GM21529 (cell line): ENCODE measurements at regions not wholly inside any gene's neighbourhood (a gene's known extent, or its start where the extent isn't known, plus 50 kb on each side); places are given as distances from the start of the nearest gene placed in this dataset.
"Not testable (repeated sequence)": the region's sequence is repeated elsewhere in the genome, so short reads cannot be mapped to it uniquely, and the experiment has no call there.

Experiments used
- ATAC-seq: cut with Tn5 transposase; IDR thresholded peaks from one replicate; pipeline ENCODE4 v1.9.1; 2021; ENCODE audit not compliant: unreplicated experiment

GRCh38 chr3:44117239-44117638 is 124.4 kb upstream of the TOPAZ1 start:
- ATAC-seq: no peak

- ATAC-seq: no peak
Measured at GRCh38 chr3:44117736-44118135, 124.0 kb upstream of the TOPAZ1 start.

GRCh38 chr3:44120721-44121582 is 120.7 kb upstream of the TOPAZ1 start:
- ATAC-seq: no peak

DNA sequence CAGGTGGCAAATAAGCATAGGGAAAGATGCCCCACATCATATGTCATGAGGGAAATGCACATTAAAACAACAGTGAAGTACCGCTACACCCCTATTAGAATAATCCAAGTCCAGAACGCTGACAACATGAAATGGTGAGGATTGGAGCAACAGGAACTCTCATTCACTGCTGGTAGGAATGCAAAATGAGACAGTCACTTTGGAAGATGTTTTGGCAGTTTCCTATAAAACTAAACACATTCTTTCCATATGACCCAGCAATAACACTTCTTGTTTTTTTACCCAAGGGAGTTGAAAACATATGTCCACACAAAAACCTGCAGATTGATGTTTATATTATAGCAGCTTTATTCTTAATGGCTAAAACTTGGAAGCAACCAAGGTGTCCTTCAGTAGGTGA is 116.4 kb upstream of the TOPAZ1 start:
- no peak for ATAC-seq

DNA sequence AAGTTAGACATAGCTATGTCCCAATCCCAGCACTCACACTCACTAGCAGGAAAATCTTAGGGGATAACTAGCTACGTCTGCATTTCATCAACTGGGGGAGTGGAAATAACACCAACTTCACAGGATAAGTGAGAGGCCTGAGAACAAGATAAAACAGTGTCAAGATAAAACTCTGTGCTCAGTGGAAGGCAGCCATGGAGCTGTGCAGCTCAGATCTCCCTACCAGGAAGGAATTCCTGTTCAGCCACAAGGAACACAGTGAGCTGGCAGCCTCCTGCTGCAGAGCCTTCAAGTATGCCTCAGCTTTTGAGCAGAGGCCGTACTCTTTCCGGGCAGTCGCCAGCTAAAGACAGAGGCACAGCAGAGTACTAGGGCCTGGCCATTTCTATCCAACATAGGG is 115.8 kb upstream of the TOPAZ1 start:
- ATAC-seq: no peak

DNA sequence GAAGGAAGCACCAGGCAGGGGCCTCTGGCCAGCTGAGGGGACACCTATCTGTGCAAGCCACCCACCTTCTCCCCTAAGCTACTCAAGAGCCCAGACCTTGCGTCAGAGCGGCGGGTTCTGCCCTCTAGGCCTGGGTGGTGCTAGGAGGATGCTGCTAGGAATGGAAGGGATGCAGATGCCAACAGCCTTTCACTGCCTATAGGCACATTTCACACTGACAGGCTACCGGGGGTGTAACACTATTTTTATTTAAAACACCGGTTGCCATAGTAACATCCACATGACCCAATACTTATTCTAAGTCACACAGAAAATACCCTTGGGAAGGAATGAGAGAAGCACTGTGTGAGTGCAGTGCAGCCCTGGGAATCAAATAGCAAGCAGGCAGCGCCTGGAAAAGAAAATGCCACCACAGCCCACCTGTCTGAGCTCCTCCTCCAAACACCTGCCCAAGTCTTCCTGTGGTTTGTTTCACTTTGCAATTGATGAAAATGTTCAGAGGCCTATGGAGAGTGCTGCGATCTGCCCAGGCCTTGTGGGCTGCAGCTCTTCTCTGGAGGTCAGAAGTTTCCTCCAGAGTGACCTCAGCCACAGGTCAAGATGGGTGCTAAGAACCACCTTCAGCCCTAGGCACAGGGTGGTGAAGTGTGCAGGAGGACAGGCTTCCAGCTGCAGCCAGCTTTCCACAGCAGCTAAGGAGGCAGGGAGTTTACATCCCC is 113.5 kb upstream of the TOPAZ1 start:
- no peak for ATAC-seq

DNA sequence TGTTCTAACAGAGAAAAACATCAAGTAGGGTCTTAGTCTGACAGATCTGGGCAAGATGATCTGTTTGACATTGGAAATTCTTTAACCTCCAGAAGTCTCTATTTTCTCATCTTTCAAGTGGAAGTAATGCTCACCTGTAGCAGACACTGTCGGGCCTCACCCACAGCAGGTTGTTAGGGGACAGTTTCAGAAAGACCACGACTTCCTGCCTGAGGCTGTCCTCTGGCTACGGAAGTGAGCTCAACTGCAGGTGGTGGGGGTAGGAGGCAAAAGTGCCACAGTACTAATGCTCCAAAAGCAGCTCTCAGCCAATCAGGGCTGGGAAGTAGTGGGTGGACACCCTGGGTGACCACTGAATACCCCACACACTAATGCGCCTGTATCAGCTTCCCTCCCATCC is 111.4 kb upstream of the TOPAZ1 start:
- no peak for ATAC-seq

GRCh38 chr3:44132061-44132460 is 109.6 kb upstream of the TOPAZ1 start:
- no peak for ATAC-seq

GRCh38 chr3:44132593-44132992 is 109.1 kb upstream of the TOPAZ1 start:
- ATAC-seq: no peak

- ATAC-seq: no peak
Measured at GRCh38 chr3:44136421-44136820, 105.3 kb upstream of the TOPAZ1 start.

- no peak for ATAC-seq
Measured at GRCh38 chr3:44146073-44146472, 95.6 kb upstream of the TOPAZ1 start.

GRCh38 chr3:44159696-44160300 is 81.9 kb upstream of the TOPAZ1 start:
- ATAC-seq: no peak

DNA sequence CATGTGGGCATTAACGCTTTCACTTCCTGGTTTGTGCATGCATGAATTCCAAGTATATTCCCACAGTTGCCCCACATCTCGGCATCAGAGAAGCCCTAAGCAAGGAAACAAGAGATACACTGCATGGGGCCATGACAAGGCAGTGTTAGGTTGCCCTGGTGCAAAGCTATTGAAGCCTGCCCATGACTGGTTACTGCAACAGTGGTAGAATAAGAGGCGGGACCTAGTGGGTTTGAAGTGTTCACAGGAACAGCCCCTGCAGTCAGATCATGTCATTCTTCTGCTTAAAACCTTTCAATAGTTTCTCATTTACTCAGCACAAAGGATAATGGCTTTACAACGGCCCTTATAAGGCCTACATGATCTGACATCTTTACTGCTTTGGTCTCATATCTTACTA is 80.9 kb upstream of the TOPAZ1 start:
- ATAC-seq: no peak

- no peak for ATAC-seq
Measured at GRCh38 chr3:44171891-44172290, 69.8 kb upstream of the TOPAZ1 start.

- ATAC-seq: not testable (repeated sequence)
Measured at GRCh38 chr3:44172701-44173100, 69.0 kb upstream of the TOPAZ1 start.

- no peak for ATAC-seq
Measured at GRCh38 chr3:44173263-44173662, 68.4 kb upstream of the TOPAZ1 start.

GRCh38 chr3:44175070-44175469 is 66.6 kb upstream of the TOPAZ1 start:
- ATAC-seq: no peak

GRCh38 chr3:44179246-44179645 is 62.4 kb upstream of the TOPAZ1 start:
- no peak for ATAC-seq

- ATAC-seq: peak; percentile 50
Measured at GRCh38 chr3:44184319-44184953, 57.2 kb upstream of the TOPAZ1 start.

- ATAC-seq: no peak
Measured at GRCh38 chr3:44185396-44185915, 56.2 kb upstream of the TOPAZ1 start.

GRCh38 chr3:44186111-44186672 is 55.5 kb upstream of the TOPAZ1 start:
- ATAC-seq: no peak
